HG02759 (cell line): ENCODE measurements at regions not wholly inside any gene's neighbourhood (a gene's known extent, or its start where the extent isn't known, plus 50 kb on each side); places are given as distances from the start of the nearest gene placed in this dataset.

Source experiments
- ATAC-seq: cut with Tn5 transposase; IDR thresholded peaks from one replicate; pipeline ENCODE4 v1.9.1; 2021; ENCODE audit warnings: mild to moderate bottlenecking, moderate library complexity; ENCODE audit not compliant: unreplicated experiment

- ATAC-seq = no peak
Measured at GRCh38 chr12:85669911-85670310, 166.3 kb downstream of the RASSF9 start.

GRCh38 chr12:85672436-85672835 lies 163.8 kb downstream of the RASSF9 start:
- no peak for ATAC-seq

GRCh38 chr12:85673921-85674420 lies 162.2 kb downstream of the RASSF9 start:
- no peak for ATAC-seq

GRCh38 chr12:85676816-85677749 lies 159.1 kb downstream of the RASSF9 start:
- ATAC-seq = no peak

- ATAC-seq = no peak
Measured at GRCh38 chr12:85679296-85679695, 156.9 kb downstream of the RASSF9 start.

- no peak for ATAC-seq
Measured at GRCh38 chr12:85680881-85681280, 155.3 kb downstream of the RASSF9 start.

- ATAC-seq = no peak
Measured at GRCh38 chr12:85681333-85681732, 154.9 kb downstream of the RASSF9 start.

- ATAC-seq = no peak
Measured at GRCh38 chr12:85683051-85683450, 153.2 kb downstream of the RASSF9 start.

GRCh38 chr12:85688837-85689236 lies 147.4 kb downstream of the RASSF9 start:
- no peak for ATAC-seq

- no peak for ATAC-seq
Measured at GRCh38 chr12:85690146-85690545, 146.1 kb downstream of the RASSF9 start.

- no peak for ATAC-seq
Measured at GRCh38 chr12:85693093-85693665, 143.0 kb downstream of the RASSF9 start.

GRCh38 chr12:85695097-85695715 lies 141.0 kb downstream of the RASSF9 start:
- no peak for ATAC-seq

- no peak for ATAC-seq
Measured at GRCh38 chr12:85697003-85697402, 139.2 kb downstream of the RASSF9 start.

- no peak for ATAC-seq
Measured at GRCh38 chr12:85698937-85699336, 137.3 kb downstream of the RASSF9 start.

- no peak for ATAC-seq
Measured at GRCh38 chr12:85708775-85709174, 127.4 kb downstream of the RASSF9 start.

GRCh38 chr12:85711735-85712390 lies 124.3 kb downstream of the RASSF9 start:
- ATAC-seq = no peak

GRCh38 chr12:85713373-85713772 lies 122.8 kb downstream of the RASSF9 start:
- no peak for ATAC-seq

- no peak for ATAC-seq
Measured at GRCh38 chr12:85714425-85714824, 121.8 kb downstream of the RASSF9 start.

GRCh38 chr12:85720308-85721033 lies 115.7 kb downstream of the RASSF9 start:
- no peak for ATAC-seq

GRCh38 chr12:85725991-85726390 lies 110.2 kb downstream of the RASSF9 start:
- ATAC-seq = no peak
